ENCODE measurements at regions not wholly inside any gene's neighbourhood (a gene's known extent, or its start where the extent isn't known, plus 50 kb on each side); places are given as distances from the start of the nearest gene placed in this dataset.

DNA sequence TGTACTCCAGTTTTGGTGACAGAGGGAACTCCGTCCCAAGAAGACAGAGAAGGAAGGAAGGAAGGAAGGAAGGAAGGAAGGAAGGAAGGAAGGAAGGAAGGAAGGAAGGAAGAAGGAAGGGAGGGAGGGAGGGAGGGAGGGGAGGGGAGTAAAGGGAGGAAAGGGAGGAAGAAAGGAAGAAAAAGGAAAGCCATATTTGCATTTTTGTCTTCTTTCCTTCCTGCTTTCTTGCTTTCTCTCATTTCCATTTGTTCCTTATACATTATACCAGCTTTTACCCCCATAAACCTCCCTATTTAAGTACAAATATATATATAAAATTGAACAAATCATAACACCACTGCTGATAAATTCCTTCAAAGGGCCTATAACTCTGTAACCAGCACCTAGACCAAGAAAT lies 151.8 kb downstream of the SMC2 start:
- TF ChIP-seq, protein P1, sequence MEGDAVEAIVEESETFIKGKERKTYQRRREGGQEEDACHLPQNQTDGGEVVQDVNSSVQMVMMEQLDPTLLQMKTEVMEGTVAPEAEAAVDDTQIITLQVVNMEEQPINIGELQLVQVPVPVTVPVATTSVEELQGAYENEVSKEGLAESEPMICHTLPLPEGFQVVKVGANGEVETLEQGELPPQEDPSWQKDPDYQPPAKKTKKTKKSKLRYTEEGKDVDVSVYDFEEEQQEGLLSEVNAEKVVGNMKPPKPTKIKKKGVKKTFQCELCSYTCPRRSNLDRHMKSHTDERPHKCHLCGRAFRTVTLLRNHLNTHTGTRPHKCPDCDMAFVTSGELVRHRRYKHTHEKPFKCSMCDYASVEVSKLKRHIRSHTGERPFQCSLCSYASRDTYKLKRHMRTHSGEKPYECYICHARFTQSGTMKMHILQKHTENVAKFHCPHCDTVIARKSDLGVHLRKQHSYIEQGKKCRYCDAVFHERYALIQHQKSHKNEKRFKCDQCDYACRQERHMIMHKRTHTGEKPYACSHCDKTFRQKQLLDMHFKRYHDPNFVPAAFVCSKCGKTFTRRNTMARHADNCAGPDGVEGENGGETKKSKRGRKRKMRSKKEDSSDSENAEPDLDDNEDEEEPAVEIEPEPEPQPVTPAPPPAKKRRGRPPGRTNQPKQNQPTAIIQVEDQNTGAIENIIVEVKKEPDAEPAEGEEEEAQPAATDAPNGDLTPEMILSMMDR (IDR thresholded peaks at IDR 0.05), result no peak
- TF ChIP-seq POLR2AphosphoS5 (IDR thresholded peaks at IDR 0.05; ENCODE audit: low read depth, low read length) (no peak), SIN3A (IDR thresholded peaks at IDR 0.05; ENCODE audit: borderline replicate concordance, insufficient read depth, low read depth, low read length) (no peak), TCF7L2 (IDR thresholded peaks at IDR 0.05; ENCODE audit: low read depth, low read length) (no peak)
- TF ChIP-seq, protein P2, sequence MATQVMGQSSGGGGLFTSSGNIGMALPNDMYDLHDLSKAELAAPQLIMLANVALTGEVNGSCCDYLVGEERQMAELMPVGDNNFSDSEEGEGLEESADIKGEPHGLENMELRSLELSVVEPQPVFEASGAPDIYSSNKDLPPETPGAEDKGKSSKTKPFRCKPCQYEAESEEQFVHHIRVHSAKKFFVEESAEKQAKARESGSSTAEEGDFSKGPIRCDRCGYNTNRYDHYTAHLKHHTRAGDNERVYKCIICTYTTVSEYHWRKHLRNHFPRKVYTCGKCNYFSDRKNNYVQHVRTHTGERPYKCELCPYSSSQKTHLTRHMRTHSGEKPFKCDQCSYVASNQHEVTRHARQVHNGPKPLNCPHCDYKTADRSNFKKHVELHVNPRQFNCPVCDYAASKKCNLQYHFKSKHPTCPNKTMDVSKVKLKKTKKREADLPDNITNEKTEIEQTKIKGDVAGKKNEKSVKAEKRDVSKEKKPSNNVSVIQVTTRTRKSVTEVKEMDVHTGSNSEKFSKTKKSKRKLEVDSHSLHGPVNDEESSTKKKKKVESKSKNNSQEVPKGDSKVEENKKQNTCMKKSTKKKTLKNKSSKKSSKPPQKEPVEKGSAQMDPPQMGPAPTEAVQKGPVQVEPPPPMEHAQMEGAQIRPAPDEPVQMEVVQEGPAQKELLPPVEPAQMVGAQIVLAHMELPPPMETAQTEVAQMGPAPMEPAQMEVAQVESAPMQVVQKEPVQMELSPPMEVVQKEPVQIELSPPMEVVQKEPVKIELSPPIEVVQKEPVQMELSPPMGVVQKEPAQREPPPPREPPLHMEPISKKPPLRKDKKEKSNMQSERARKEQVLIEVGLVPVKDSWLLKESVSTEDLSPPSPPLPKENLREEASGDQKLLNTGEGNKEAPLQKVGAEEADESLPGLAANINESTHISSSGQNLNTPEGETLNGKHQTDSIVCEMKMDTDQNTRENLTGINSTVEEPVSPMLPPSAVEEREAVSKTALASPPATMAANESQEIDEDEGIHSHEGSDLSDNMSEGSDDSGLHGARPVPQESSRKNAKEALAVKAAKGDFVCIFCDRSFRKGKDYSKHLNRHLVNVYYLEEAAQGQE (IDR thresholded peaks at IDR 0.05; ENCODE audit: insufficient read depth in 1 of 2, low read depth in 2 of 2, low read length in 1 of 2), result no peak

All from Panc1 (cell line).